GM12864 (cell line): ENCODE measurements at regions not wholly inside any gene's neighbourhood (a gene's known extent, or its start where the extent isn't known, plus 50 kb on each side); places are given as distances from the start of the nearest gene placed in this dataset.

Experiments used
- DNase-seq: peaks from one replicate; pipeline ENCODE4 v3.0.0-alpha.2; 2011; ENCODE audit warnings: low read depth
- H3K4me3 ChIP-seq: 2 replicates; pipeline ENCODE4 v1.5.1; 2011; ENCODE audit warnings: mild to moderate bottlenecking, low read depth, low read length, control low read depth
- TF ChIP-seq, protein P1 (sequence below): IDR thresholded peaks from 2 replicates; pipeline ENCODE4 v1.5.1; 2011; ENCODE audit warnings: low read depth, mild to moderate bottlenecking, moderate library complexity, low read length, control low read depth, inconsistent platforms; ENCODE audit errors: missing control alignments

- TF ChIP-seq, protein P1, sequence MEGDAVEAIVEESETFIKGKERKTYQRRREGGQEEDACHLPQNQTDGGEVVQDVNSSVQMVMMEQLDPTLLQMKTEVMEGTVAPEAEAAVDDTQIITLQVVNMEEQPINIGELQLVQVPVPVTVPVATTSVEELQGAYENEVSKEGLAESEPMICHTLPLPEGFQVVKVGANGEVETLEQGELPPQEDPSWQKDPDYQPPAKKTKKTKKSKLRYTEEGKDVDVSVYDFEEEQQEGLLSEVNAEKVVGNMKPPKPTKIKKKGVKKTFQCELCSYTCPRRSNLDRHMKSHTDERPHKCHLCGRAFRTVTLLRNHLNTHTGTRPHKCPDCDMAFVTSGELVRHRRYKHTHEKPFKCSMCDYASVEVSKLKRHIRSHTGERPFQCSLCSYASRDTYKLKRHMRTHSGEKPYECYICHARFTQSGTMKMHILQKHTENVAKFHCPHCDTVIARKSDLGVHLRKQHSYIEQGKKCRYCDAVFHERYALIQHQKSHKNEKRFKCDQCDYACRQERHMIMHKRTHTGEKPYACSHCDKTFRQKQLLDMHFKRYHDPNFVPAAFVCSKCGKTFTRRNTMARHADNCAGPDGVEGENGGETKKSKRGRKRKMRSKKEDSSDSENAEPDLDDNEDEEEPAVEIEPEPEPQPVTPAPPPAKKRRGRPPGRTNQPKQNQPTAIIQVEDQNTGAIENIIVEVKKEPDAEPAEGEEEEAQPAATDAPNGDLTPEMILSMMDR = no peak
- no peak overlapping the region for H3K4me3 ChIP-seq
- no peak for DNase-seq
Observed at GRCh38 chr16:66130296-66130905, 236.1 kb upstream of the CDH5 start.

- TF ChIP-seq, protein P1 = no peak
- no peak for DNase-seq
- no peak overlapping the region for H3K4me3 ChIP-seq
Observed at GRCh38 chr16:66129196-66129595, 237.3 kb upstream of the CDH5 start.

DNA sequence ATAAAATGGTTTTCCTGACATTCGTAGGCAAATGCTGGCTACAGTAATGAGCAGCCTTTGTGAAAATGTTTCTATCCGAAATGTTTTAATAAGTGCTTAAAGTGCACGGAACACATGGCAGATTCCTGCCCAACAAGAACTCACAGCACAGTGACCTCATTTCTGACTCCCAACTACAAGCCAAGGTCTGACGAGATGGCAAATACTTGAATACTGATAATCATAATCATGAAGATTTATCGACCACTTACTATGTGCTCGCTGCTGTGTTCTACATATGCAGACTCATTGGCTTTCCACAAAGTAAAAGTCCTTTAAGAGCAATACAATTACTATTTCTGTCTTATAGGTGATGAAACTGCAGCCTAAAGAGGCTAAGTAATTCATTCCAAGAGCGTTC, 238.1 kb upstream of the CDH5 start:
- DNase-seq = no peak
- TF ChIP-seq, protein P1 = no peak
- H3K4me3 ChIP-seq = no peak overlapping the region

DNA sequence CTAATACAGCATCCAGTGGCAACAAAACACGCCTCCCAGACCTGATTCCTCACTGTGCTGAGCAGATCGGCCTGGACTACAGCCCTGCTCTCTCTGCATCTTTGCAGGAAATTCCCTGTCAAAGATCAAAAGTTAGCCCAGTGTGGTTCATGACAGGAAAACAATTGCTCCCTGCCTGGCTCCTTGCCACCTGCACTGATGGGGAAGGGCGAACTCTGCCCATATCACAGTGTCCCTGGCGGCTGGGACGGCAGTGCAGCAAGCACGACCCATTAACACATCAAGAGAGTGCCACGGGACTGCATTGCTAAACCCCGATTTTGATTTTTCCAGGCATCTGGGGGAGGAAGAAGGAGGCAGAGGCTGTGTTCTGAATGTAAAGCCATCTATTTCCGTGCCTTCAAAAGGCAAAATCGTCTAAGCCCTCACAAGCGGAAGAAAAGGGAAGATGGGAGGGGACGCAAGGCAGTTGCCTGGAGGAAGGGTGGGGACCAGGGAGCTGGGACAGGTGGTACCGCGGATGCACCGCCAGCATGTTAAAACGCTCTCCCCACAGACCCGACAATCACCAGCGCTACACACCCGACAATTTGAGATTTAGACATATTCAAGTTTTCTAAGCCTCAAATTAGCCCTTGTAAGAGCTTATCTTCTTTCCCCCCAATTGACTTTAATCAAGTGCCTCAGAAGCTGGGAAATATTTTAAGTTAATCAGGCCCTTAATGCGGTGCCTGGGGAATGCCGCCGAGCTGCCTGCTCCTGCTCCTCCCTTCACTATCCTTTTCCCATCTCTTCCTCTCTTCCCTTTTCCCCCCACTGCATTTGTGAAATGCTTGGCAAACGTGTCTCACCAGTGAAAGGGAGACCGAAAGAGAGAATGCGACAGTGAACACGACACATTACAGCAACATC, 238.8 kb upstream of the CDH5 start:
- H3K4me3 ChIP-seq = no peak overlapping the region
- DNase-seq = no peak
- TF ChIP-seq, protein P1 = no peak

DNA sequence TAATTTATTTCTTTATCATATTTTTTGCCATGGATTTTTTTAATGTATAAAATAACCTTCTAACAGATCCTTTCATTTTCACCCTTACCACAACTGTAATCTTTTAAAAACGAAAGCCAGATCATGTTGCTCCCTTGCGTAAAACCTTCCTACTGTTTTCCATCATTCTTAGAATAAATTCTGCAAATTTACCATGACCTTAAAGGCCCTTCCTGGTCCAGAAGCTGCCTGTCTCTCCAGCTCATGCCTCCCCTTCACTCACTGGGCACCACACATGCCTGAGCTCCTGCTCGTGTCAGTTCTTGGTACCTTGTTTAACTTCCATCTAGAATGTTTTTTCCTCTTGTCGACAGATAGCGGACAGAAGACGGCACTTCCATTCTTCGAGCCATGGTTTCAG, 245.0 kb upstream of the CDH5 start:
- no peak for DNase-seq
- H3K4me3 ChIP-seq = no peak overlapping the region
- TF ChIP-seq, protein P1 = no peak

- TF ChIP-seq, protein P1 = no peak
- DNase-seq = no peak
- H3K4me3 ChIP-seq = no peak overlapping the region
Observed at GRCh38 chr16:66120656-66121055, 245.8 kb upstream of the CDH5 start.
